ENCODE measurements at regions not wholly inside any gene's neighbourhood (a gene's known extent, or its start where the extent isn't known, plus 50 kb on each side); places are given as distances from the start of the nearest gene placed in this dataset.

DNA sequence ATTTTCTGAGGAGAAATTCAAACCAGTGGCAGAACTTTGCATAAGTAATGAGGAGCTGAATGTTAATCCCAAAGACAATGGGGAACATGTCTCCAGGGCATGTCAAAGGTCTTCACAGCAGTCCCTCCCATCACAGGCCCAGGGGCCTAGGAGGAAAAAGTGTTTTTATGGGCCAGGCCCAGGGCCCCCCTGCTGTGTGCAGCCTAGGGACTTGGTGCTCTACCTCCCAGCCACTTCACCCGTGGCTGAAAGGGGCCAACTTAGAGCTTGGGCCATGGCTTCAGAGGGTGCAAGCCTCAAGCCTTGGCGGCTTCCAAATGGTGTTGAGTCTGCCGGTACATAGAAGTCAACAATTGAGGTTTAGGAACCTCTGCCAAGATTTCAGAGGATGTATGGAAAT is 854.0 kb downstream of the LRRIQ3 start:
- ChIA-PET POLR2A (no interaction called here), CTCF (no interaction called here)
- Histone ChIP-seq H3K79me2 (ENCODE audit: control insufficient read depth, insufficient read depth, low read length) (no peaks in the 10 kb centered on the region), H3K27me3 (ENCODE audit: control insufficient read depth in 2 of 2, insufficient read depth in 2 of 2, low read length in 2 of 2) (no peaks in the 10 kb centered on the region), H3K9me3 (replicated peaks; ENCODE audit: control insufficient read depth, insufficient read depth, low read length) (no peaks in the 10 kb centered on the region), H3K27ac (ENCODE audit: insufficient read depth, low read depth, low read length) (no peak overlapping the region), H4K20me1 (replicated peaks; ENCODE audit: control insufficient read depth, extremely low read depth, insufficient read depth, low read length) (no peaks in the 10 kb centered on the region), H2AFZ (ENCODE audit: low read depth, low read length) (no peak overlapping the region), H3K4me3 (replicated peaks in 1 of 3; ENCODE audit: insufficient read depth in 1 of 3, low read depth in 1 of 3, low read length in 3 of 3) (no peak overlapping the region), H3K4me1 (ENCODE audit: control insufficient read depth, extremely low read depth, insufficient read depth, low read length) (no peaks in the 10 kb centered on the region), H3K9ac (replicated peaks; ENCODE audit: extremely low read depth, insufficient read depth, low read length) (no peak overlapping the region), H3K36me3 (ENCODE audit: control insufficient read depth in 2 of 2, extremely low read depth in 1 of 2, insufficient read depth in 2 of 2, low read length in 2 of 2) (no peaks in the 10 kb centered on the region), H3K4me2 (ENCODE audit: insufficient read depth, low read length) (no peak overlapping the region), H3K9me1 (replicated peaks; ENCODE audit: control insufficient read depth, extremely low read depth, insufficient read depth, low read length) (no peaks in the 10 kb centered on the region)
- dilution Hi-C loops (cut with MboI; ENCODE audit: extremely low pct_ligation_motif_present, low sequenced_read_pairs): no loop called here
- no TSS peak for BruUV-seq (replicated peaks)
- TF ChIP-seq, protein P1, sequence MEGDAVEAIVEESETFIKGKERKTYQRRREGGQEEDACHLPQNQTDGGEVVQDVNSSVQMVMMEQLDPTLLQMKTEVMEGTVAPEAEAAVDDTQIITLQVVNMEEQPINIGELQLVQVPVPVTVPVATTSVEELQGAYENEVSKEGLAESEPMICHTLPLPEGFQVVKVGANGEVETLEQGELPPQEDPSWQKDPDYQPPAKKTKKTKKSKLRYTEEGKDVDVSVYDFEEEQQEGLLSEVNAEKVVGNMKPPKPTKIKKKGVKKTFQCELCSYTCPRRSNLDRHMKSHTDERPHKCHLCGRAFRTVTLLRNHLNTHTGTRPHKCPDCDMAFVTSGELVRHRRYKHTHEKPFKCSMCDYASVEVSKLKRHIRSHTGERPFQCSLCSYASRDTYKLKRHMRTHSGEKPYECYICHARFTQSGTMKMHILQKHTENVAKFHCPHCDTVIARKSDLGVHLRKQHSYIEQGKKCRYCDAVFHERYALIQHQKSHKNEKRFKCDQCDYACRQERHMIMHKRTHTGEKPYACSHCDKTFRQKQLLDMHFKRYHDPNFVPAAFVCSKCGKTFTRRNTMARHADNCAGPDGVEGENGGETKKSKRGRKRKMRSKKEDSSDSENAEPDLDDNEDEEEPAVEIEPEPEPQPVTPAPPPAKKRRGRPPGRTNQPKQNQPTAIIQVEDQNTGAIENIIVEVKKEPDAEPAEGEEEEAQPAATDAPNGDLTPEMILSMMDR (IDR thresholded peaks at IDR 0.05; ENCODE audit: extremely low read depth in 1 of 2, insufficient read depth in 1 of 2, low read depth in 1 of 2, low read length in 2 of 2): no peak
- TF ChIP-seq POLR2A (IDR thresholded peaks at IDR 0.05; ENCODE audit: low read depth, low read length) (no peak), MYC (IDR thresholded peaks at IDR 0.05; ENCODE audit: low read depth, low read length) (no peak), GATA2 (IDR thresholded peaks at IDR 0.05; ENCODE audit: insufficient read depth, insufficient read length, low read depth, low read length) (no peak), JUN (IDR thresholded peaks at IDR 0.05; ENCODE audit: borderline replicate concordance, insufficient read depth, insufficient read length, low read depth) (no peak), EZH2 (IDR thresholded peaks at IDR 0.05; ENCODE audit: borderline replicate concordance, low read depth, low read length, severe bottlenecking) (no peak), POLR2AphosphoS5 (IDR thresholded peaks at IDR 0.05; ENCODE audit: insufficient read depth, low read depth, low read length) (no peak), FOS (IDR thresholded peaks at IDR 0.05; ENCODE audit: borderline replicate concordance, insufficient read depth, low read length) (no peak)
- TF ChIP-seq, protein P2, sequence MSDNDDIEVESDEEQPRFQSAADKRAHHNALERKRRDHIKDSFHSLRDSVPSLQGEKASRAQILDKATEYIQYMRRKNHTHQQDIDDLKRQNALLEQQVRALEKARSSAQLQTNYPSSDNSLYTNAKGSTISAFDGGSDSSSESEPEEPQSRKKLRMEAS (IDR thresholded peaks at IDR 0.05; ENCODE audit: insufficient read depth, insufficient read length): no peak
- intact Hi-C loops (cut with micrococcal nuclease): no loop called here
- DNase-seq (ENCODE audit: low read depth, low spot score) (no peak), FAIRE-seq (no peak)

Measured in endothelial cell of umbilical vein (primary cell).